GM06990 (cell line): ENCODE measurements at regions not wholly inside any gene's neighbourhood (a gene's known extent, or its start where the extent isn't known, plus 50 kb on each side); places are given as distances from the start of the nearest gene placed in this dataset.

ENCODE experiments used
- DNase-seq: peaks from one replicate; pipeline ENCODE4 v3.0.0-alpha.2; 2011; ENCODE audit not compliant: insufficient read length; ENCODE audit errors: extremely low read depth
- H3K27me3 ChIP-seq: replicated peaks from 2 replicates; pipeline ENCODE4 v1.6.0; 2011; ENCODE audit warnings: low read length; ENCODE audit not compliant: control insufficient read depth, insufficient read depth
- H3K36me3 ChIP-seq: 2 replicates; pipeline ENCODE4 v1.5.1; 2011; ENCODE audit warnings: low read length; ENCODE audit not compliant: control insufficient read depth, insufficient read depth
- H3K4me3 ChIP-seq: replicated peaks from 2 replicates; pipeline ENCODE4 v1.5.1; 2011; ENCODE audit warnings: low read depth, mild to moderate bottlenecking, control low read depth, low read length
- TF ChIP-seq, protein P1 (sequence below): IDR thresholded peaks from 2 replicates; pipeline ENCODE4 v1.5.1; 2011; ENCODE audit warnings: low read length, control low read depth, mild to moderate bottlenecking, inconsistent platforms; ENCODE audit not compliant: insufficient read depth, poor library complexity, severe bottlenecking

DNA sequence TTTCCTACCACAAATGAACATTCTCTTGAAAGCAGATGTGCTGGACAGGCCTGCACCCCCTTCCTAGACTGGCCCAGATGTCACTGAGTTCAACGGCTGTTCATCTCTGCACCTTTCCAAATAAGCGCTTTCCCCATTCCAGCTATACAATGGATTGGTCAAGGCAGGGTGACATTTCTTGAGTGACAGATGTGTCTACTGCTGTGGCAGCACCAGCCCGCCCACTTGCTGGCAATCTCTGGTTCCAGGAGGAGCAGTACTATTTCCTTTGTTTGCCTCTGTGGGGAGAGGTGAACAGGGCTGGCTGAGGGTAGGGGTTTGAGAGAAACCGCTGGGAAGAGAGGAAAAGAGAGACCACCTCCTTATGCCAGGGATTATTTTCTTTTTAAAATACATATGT, 269.5 kb upstream of the POU3F3 start:
- no peak for DNase-seq
- Histone ChIP-seq H3K27me3 (no peaks in the 10 kb centered on the region), H3K4me3 (no peak overlapping the region), H3K36me3 (no peaks in the 10 kb centered on the region)
- TF ChIP-seq, protein P1, sequence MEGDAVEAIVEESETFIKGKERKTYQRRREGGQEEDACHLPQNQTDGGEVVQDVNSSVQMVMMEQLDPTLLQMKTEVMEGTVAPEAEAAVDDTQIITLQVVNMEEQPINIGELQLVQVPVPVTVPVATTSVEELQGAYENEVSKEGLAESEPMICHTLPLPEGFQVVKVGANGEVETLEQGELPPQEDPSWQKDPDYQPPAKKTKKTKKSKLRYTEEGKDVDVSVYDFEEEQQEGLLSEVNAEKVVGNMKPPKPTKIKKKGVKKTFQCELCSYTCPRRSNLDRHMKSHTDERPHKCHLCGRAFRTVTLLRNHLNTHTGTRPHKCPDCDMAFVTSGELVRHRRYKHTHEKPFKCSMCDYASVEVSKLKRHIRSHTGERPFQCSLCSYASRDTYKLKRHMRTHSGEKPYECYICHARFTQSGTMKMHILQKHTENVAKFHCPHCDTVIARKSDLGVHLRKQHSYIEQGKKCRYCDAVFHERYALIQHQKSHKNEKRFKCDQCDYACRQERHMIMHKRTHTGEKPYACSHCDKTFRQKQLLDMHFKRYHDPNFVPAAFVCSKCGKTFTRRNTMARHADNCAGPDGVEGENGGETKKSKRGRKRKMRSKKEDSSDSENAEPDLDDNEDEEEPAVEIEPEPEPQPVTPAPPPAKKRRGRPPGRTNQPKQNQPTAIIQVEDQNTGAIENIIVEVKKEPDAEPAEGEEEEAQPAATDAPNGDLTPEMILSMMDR = no peak

DNA sequence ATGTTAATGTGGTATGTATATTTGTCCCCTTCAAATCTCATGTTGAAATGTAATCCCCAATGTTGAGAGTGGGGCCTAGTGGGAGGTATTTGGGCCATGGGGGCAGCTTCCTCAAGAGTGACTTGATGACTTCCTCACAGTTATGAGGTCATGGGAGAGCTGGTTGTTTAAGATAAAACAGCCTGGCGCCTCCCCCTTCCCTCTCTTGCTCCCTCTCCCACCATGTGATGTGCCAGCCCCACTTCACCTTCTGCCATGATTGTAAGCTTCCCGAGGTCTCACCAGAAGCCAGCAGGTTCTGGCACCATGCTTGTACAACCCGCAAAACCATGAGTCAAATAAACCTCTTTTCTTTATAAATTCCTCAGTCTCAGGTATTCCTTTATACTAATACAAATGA, 258.3 kb upstream of the POU3F3 start:
- DNase-seq = no peak
- TF ChIP-seq, protein P1 = no peak
- Histone ChIP-seq H3K27me3 (no peaks in the 10 kb centered on the region), H3K36me3 (no peaks in the 10 kb centered on the region), H3K4me3 (no peak overlapping the region)

DNA sequence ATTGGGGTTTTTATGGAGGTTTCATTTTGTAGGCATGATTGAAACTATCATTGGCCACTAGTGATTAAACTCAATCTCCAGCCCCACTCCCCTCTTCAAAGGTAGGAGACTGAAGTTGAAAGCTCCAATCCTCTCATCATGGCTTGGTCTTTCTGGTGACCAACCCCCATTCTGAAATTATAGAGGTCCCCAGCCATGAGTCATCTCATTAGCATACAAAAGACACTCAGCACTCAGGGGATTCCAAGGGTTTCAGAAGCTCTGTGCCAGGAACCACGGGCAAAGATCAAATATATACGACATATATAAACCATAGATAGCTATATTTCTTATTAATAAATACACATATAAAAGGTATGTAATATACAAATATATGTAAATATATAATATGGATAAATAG, 256.0 kb upstream of the POU3F3 start:
- no peak for DNase-seq
- no peaks in the 10 kb centered on the region for H3K36me3 ChIP-seq
- H3K4me3 ChIP-seq = no peak overlapping the region
- H3K27me3 ChIP-seq = no peaks in the 10 kb centered on the region
- TF ChIP-seq, protein P1 = no peak

GRCh38 chr2:104598636-104599035, 255.3 kb upstream of the POU3F3 start:
- no peaks in the 10 kb centered on the region for H3K36me3 ChIP-seq
- TF ChIP-seq, protein P1 = no peak
- no peak overlapping the region for H3K4me3 ChIP-seq
- no peak for DNase-seq
- no peaks in the 10 kb centered on the region for H3K27me3 ChIP-seq

DNA sequence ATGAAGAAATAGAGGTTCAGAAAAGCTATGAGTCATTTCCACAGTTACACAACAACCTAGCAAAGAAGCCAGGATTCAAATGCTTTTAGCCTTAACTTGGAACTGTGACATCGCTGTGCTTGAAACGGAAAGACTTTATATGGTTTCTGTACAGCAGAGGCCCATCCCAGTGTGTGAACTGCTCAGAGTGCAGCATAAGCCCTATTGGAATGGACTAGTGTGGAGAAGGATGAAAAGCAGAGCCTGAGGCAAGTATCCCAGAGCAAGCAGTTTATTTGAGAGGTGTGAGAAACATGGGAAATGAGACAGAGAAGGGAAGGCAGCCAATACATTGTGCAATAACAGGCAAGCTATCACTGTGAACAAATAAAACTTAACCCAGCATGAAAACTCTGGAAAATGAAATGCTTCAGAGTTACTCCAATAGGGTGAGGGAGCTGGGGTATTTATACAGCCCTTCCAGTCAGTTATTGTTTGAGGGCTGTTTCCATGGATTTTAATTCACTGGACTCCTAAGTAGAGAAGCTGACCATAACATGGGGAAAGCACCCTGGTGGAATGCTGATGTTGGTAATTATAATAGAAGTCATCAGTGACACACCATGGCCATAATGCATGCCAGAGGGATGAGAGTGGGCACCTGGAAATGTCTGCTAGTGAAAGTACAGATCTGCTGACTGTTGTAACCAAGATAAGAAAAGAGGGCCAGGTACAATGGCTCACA, 254.0 kb upstream of the POU3F3 start:
- TF ChIP-seq, protein P1 = no peak
- no peak overlapping the region for H3K4me3 ChIP-seq
- no peak for DNase-seq

GRCh38 chr2:104606056-104606455, 247.9 kb upstream of the POU3F3 start:
- TF ChIP-seq, protein P1 = no peak
- no peaks in the 10 kb centered on the region for H3K36me3 ChIP-seq
- no peak for DNase-seq
- H3K27me3 ChIP-seq = no peaks in the 10 kb centered on the region
- H3K4me3 ChIP-seq = no peak overlapping the region

More for the DNA sequence above, 254.0 kb upstream of the POU3F3 start:
- no peaks in the 10 kb centered on the region for H3K27me3 ChIP-seq
- no peaks in the 10 kb centered on the region for H3K36me3 ChIP-seq
